H1 (cell line): ENCODE measurements at regions not wholly inside any gene's neighbourhood (a gene's known extent, or its start where the extent isn't known, plus 50 kb on each side); places are given as distances from the start of the nearest gene placed in this dataset.

Experiments used
- CTCF ChIA-PET: fragments of 300-600 bp; sonication (Branson Sonifier 250); formaldehyde crosslinking; loops from one replicate; lab custom pipeline; 2021; ENCODE audit not compliant: partially characterized antibody; lab: Charles Lee
- POLR2A ChIA-PET: fragments of 300-600 bp; sonication (Branson Sonifier 250); formaldehyde crosslinking; loops from one replicate; lab custom pipeline; 2021; ENCODE audit warnings: inconsistent platforms; ENCODE audit not compliant: partially characterized antibody; lab: Charles Lee
- DNase-seq, 2 experiments: peaks; one replicate each; pipeline versions ENCODE4 v3.0.0 to v3.0.0-alpha.2; 2010 to 2022; ENCODE audit warnings: low spot score in 2 of 2, low read depth in 1 of 2, mixed read lengths in 1 of 2
- FAIRE-seq: peaks from 2 replicates; lab custom pipeline; 2011; peaks lifted over from hg19 to GRCh38; lab: Jason Lieb, UNC
- H2AFZ ChIP-seq: 2 replicates; pipeline ENCODE4 v1.8.1; 2012; ENCODE audit warnings: low read length, inconsistent platforms
- H2AK5ac ChIP-seq: 2 replicates; pipeline ENCODE4 v1.6.1; 2013; ENCODE audit warnings: low read depth, low read length
- H2BK120ac ChIP-seq: replicated peaks from 2 replicates; pipeline ENCODE3; 2013; ENCODE audit warnings: low read depth, low read length, inconsistent platforms
- H2BK12ac ChIP-seq: 2 replicates; pipeline ENCODE4 v1.6.1; 2013; ENCODE audit warnings: low read depth, low read length
- H2BK15ac ChIP-seq: 2 replicates; pipeline ENCODE4 v1.6.1; 2013; ENCODE audit warnings: low read length
- H2BK20ac ChIP-seq: 2 replicates; pipeline ENCODE4 v1.6.1; 2013; ENCODE audit warnings: low read length
- H2BK5ac ChIP-seq: 2 replicates; pipeline ENCODE4 v1.6.1; 2013; ENCODE audit warnings: low read depth, low read length
- H3K14ac ChIP-seq: 2 replicates; pipeline ENCODE4 v1.6.1; 2013; ENCODE audit warnings: inconsistent platforms; ENCODE audit not compliant: insufficient read length
- H3K18ac ChIP-seq: 2 replicates; pipeline ENCODE4 v1.6.1; 2013; ENCODE audit warnings: low read length; ENCODE audit errors: extremely low read depth
- H3K23ac ChIP-seq: 2 replicates; pipeline ENCODE4 v1.6.1; 2013; ENCODE audit warnings: inconsistent platforms; ENCODE audit not compliant: insufficient read length
- H3K23me2 ChIP-seq: 2 replicates; pipeline ENCODE4 v1.6.1; 2013; ENCODE audit warnings: low read depth, low read length
- H3K27ac ChIP-seq: 2 replicates; pipeline ENCODE4 v1.6.1; 2011; ENCODE audit warnings: low read depth, low read length, inconsistent platforms
- H3K27me3 ChIP-seq, 4 experiments: replicated peaks in 1 of 4; 1 replicate in 1 of 4; 2 replicates in 3 of 4; pipeline versions ENCODE4 v1.6.1 to v1.8.1; 2011 to 2013; ENCODE audit warnings: low read length in 3 of 4, mild to moderate bottlenecking in 3 of 4, inconsistent platforms in 2 of 4, mixed read lengths in 2 of 4, moderate library complexity in 1 of 4; ENCODE audit not compliant: control insufficient read depth in 3 of 4, insufficient read depth in 3 of 4; ENCODE audit errors: extremely low read depth in 1 of 4
- H3K36me3 ChIP-seq, 4 experiments: 2 replicates each; pipeline versions ENCODE4 v1.6.1 to v1.8.1; 2011 to 2013; ENCODE audit warnings: mild to moderate bottlenecking in 4 of 4, low read length in 3 of 4, moderate library complexity in 2 of 4, control low read depth in 1 of 4, inconsistent platforms in 1 of 4; ENCODE audit not compliant: insufficient read depth in 4 of 4, control insufficient read depth in 2 of 4
- H3K4ac ChIP-seq: replicated peaks from 2 replicates; pipeline ENCODE3; 2013; ENCODE audit warnings: low read length, low read depth, mixed read lengths, inconsistent platforms; ENCODE audit not compliant: insufficient read length
- H3K4me1 ChIP-seq, 4 experiments: replicated peaks in 1 of 4; 1 replicate in 1 of 4; 2 replicates in 3 of 4; pipeline versions ENCODE4 v1.6.1 to v1.8.1; 2011 to 2013; ENCODE audit warnings: low read length in 3 of 4, inconsistent platforms in 2 of 4, mixed read lengths in 1 of 4; ENCODE audit not compliant: insufficient read depth in 4 of 4, control insufficient read depth in 3 of 4
- H3K4me2 ChIP-seq, 2 experiments: 2 replicates each; pipeline versions ENCODE4 v1.6.1 to v1.8.1; 2011 to 2013; ENCODE audit warnings: low read depth in 2 of 2, low read length in 2 of 2, control low read depth in 1 of 2, inconsistent platforms in 1 of 2, mild to moderate bottlenecking in 1 of 2; ENCODE audit not compliant: insufficient read depth in 1 of 2
- H3K4me3 ChIP-seq, 4 experiments: fragments of 200-600, 300-600 bp in 1 of 4; sonication (generic), shearing (Covaris generic), sonication (Bioruptor Twin) in 1 of 4; 2 replicates each; pipeline versions ENCODE4 v1.5.1 to v1.8.1; 2011 to 2016; ENCODE audit warnings: low read length in 4 of 4, low read depth in 3 of 4, control low read depth in 2 of 4, inconsistent platforms in 2 of 4, mild to moderate bottlenecking in 2 of 4, mixed read lengths in 1 of 4, moderate library complexity in 1 of 4; ENCODE audit not compliant: insufficient read depth in 2 of 4; ENCODE audit errors: extremely low read depth in 1 of 4
- H3K56ac ChIP-seq: replicated peaks from 2 replicates; pipeline ENCODE3; 2013; ENCODE audit warnings: low read depth, mild to moderate bottlenecking, mixed read lengths, low read length, inconsistent platforms; ENCODE audit not compliant: insufficient read length
- H3K79me1 ChIP-seq: 2 replicates; pipeline ENCODE4 v1.6.1; 2013; ENCODE audit warnings: low read depth, low read length, control low read depth
- H3K79me2 ChIP-seq, 2 experiments: 2 replicates each; pipeline versions ENCODE4 v1.6.1 to v1.8.1; 2012 to 2013; ENCODE audit warnings: low read length in 2 of 2, mild to moderate bottlenecking in 2 of 2, inconsistent platforms in 1 of 2; ENCODE audit not compliant: insufficient read depth in 2 of 2, control insufficient read depth in 1 of 2
- H3K9ac ChIP-seq, 4 experiments: replicated peaks in 1 of 4; 1 replicate in 1 of 4; 2 replicates in 3 of 4; pipeline versions ENCODE4 v1.6.1 to v1.8.1; 2011 to 2013; ENCODE audit warnings: low read depth in 3 of 4, low read length in 3 of 4, control low read depth in 2 of 4, mild to moderate bottlenecking in 2 of 4, moderate library complexity in 2 of 4, inconsistent platforms in 1 of 4; ENCODE audit errors: extremely low read depth in 1 of 4
- H3K9me3 ChIP-seq, 2 experiments: 2 replicates each; pipeline versions ENCODE4 v1.6.1 to v1.8.1; 2012 to 2013; ENCODE audit warnings: mild to moderate bottlenecking in 2 of 2, moderate library complexity in 2 of 2, control low read depth in 1 of 2, inconsistent platforms in 1 of 2, low read depth in 1 of 2, low read length in 1 of 2, mixed read lengths in 1 of 2; ENCODE audit not compliant: insufficient read depth in 2 of 2
- H4K20me1 ChIP-seq, 2 experiments: replicated peaks in 1 of 2; 2 replicates each; pipeline versions ENCODE3 to v1.8.1; 2011 to 2013; ENCODE audit warnings: inconsistent platforms in 2 of 2, low read length in 2 of 2, mild to moderate bottlenecking in 1 of 2; ENCODE audit not compliant: insufficient read depth in 2 of 2, control insufficient read depth in 1 of 2
- H4K5ac ChIP-seq: 2 replicates; pipeline ENCODE4 v1.6.1; 2013; ENCODE audit warnings: low read length, low read depth, mixed read lengths, inconsistent platforms; ENCODE audit not compliant: insufficient read length
- H4K8ac ChIP-seq: 2 replicates; pipeline ENCODE4 v1.8.0; 2013; ENCODE audit warnings: mild to moderate bottlenecking, moderate library complexity, low read length, inconsistent platforms; ENCODE audit not compliant: insufficient read depth; ENCODE audit errors: extremely low read depth
- H4K91ac ChIP-seq: replicated peaks from 2 replicates; pipeline ENCODE3; 2013; ENCODE audit warnings: low read length, mixed read lengths, inconsistent platforms; ENCODE audit not compliant: insufficient read length
- EZH2 ChIP-seq: fragments of 200-600 bp; sonication (generic); IDR thresholded peaks from 2 replicates; pipeline ENCODE4 v1.7.1; 2012; ENCODE audit warnings: low read depth, mild to moderate bottlenecking, moderate library complexity, low read length, inconsistent platforms; ENCODE audit not compliant: severe bottlenecking
- RBBP5 ChIP-seq: IDR thresholded peaks from 2 replicates; pipeline ENCODE4 v1.7.1; 2012; ENCODE audit warnings: low read depth, mild to moderate bottlenecking, inconsistent platforms, low read length, moderate library complexity, borderline replicate concordance
- TEAD4 ChIP-seq: IDR thresholded peaks from 2 replicates; pipeline ENCODE4 v1.6.1; 2012; ENCODE audit warnings: low read depth, low read length, inconsistent platforms, mixed read lengths
- WGBS, 2 experiments: shearing (Covaris generic) in 1 of 2; methylation state at CpG; one replicate each; pipeline versions ENCODE4 v1.1.6 to v1.1.7; 2013 to 2015; ENCODE audit warnings: low lambda C conversion rate in 2 of 2, mixed read lengths in 2 of 2, inconsistent platforms in 1 of 2, low coverage in 1 of 2, missing lambda C conversion rate in 1 of 2; ENCODE audit not compliant: insufficient replicate concordance in 2 of 2, insufficient coverage in 1 of 2, insufficient read length in 1 of 2; ENCODE audit errors: extremely low coverage in 1 of 2, missing lambda C conversion rate in 1 of 2; 5-methylcytosine and 5-hydroxymethylcytosine counted together

- Histone ChIP-seq H2BK20ac (no peak overlapping the region), H4K91ac (no peak overlapping the region), H3K18ac (no peak overlapping the region), H3K23ac (no peak overlapping the region), H3K23me2 (no peaks in the 10 kb centered on the region), H2BK12ac (no peak overlapping the region), H4K8ac (no peak overlapping the region), H3K36me3 (no peaks in the 10 kb centered on the region), H3K4me2 (no peak overlapping the region), H2AFZ (no peak overlapping the region), H3K4me3 (no peak overlapping the region), H3K27ac (no peak overlapping the region), H3K79me2 (no peaks in the 10 kb centered on the region), H3K14ac (no peak overlapping the region), H2BK5ac (no peak overlapping the region), H3K4ac (no peak overlapping the region), H3K4me1 (no peaks in the 10 kb centered on the region), H2BK120ac (no peak overlapping the region), H3K9ac (no peak overlapping the region), H3K9me3 (no peaks in the 10 kb centered on the region), H3K79me1 (no peaks in the 10 kb centered on the region), H2AK5ac (no peak overlapping the region), H4K5ac (no peak overlapping the region), H4K20me1 (no peaks in the 10 kb centered on the region), H3K27me3 (no peaks in the 10 kb centered on the region), H3K56ac (no peak overlapping the region), H2BK15ac (no peak overlapping the region)
- TF ChIP-seq RBBP5 (no peak), EZH2 (no peak), TEAD4 (no peak)
- CTCF ChIA-PET, result interaction anchor here (0.6 to 0.8 kb wide), 3 partner anchors 42 to 420 kb away, joined by 3 to 5 read pairs (median 5); no protein-coding TSS in a partner anchor
- DNase-seq (no peak), FAIRE-seq (no peak)
- 89% methylated on average over 5 of the region's 5 CpGs; no CpG with 5 or more reads in 1 of the 2 experiments for WGBS, 2 experiments
- POLR2A ChIA-PET, result interaction anchor here (0.7 kb wide), 1 partner anchor 298 kb away, joined by 5 read pairs; no protein-coding TSS in a partner anchor
Measured at GRCh38 chr2:38491436-38491835, 111.3 kb downstream of the HNRNPLL start.
